ENCODE measurements at regions not wholly inside any gene's neighbourhood (a gene's known extent, or its start where the extent isn't known, plus 50 kb on each side); places are given as distances from the start of the nearest gene placed in this dataset.

DNA sequence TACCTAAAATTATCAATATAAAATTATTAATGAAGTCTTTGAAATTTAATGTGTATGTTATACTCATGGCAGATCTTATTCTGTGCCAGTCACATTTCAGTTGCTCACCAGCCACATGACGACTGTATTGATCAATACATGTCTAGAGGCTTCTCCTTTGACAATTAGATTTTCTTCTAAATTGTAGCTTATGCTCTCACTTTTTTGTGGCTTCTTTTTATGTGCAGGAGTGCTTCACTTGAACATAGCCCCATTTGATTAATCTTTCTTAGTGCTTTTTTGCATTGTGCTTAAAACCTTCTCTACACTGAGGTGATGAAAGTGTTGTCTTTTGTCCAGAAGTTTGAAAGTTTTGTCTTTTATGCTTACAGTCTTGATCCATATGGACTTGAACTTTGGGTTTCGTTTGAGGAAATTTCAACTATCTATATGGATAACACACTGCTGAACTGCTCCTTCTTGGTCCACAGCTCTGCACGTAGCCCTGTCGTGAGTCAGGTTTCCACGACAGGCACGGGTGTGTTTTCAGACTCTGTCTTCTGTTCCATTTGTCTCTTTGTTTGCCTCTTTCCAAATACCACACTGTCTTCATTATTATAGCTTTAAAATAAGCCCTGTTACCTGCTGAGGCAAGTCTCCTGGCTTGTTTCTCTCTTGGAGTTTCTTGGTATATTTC lies 393.9 kb upstream of the CFAP20DC start:
- TF ChIP-seq JUNB (IDR thresholded peaks at IDR 0.05; ENCODE audit: unreplicated experiment) (no peak), POLR2AphosphoS5 (IDR thresholded peaks at IDR 0.05; ENCODE audit: low read depth) (no peak), EZH2 (IDR thresholded peaks at IDR 0.05; ENCODE audit: low read depth, unreplicated experiment) (no peak), ZNF114 (CRISPR knock-in tag; IDR thresholded peaks at IDR 0.05) (no peak), CREB1 (CRISPR knock-in tag; IDR thresholded peaks at IDR 0.05; ENCODE audit: low read depth) (no peak)
- TF ChIP-seq, protein P1, sequence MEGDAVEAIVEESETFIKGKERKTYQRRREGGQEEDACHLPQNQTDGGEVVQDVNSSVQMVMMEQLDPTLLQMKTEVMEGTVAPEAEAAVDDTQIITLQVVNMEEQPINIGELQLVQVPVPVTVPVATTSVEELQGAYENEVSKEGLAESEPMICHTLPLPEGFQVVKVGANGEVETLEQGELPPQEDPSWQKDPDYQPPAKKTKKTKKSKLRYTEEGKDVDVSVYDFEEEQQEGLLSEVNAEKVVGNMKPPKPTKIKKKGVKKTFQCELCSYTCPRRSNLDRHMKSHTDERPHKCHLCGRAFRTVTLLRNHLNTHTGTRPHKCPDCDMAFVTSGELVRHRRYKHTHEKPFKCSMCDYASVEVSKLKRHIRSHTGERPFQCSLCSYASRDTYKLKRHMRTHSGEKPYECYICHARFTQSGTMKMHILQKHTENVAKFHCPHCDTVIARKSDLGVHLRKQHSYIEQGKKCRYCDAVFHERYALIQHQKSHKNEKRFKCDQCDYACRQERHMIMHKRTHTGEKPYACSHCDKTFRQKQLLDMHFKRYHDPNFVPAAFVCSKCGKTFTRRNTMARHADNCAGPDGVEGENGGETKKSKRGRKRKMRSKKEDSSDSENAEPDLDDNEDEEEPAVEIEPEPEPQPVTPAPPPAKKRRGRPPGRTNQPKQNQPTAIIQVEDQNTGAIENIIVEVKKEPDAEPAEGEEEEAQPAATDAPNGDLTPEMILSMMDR (conservative IDR thresholded peaks at IDR 0.05; ENCODE audit: low read depth in 2 of 2): no peak
